ENCODE measurements at regions not wholly inside any gene's neighbourhood (a gene's known extent, or its start where the extent isn't known, plus 50 kb on each side); places are given as distances from the start of the nearest gene placed in this dataset.

DNA sequence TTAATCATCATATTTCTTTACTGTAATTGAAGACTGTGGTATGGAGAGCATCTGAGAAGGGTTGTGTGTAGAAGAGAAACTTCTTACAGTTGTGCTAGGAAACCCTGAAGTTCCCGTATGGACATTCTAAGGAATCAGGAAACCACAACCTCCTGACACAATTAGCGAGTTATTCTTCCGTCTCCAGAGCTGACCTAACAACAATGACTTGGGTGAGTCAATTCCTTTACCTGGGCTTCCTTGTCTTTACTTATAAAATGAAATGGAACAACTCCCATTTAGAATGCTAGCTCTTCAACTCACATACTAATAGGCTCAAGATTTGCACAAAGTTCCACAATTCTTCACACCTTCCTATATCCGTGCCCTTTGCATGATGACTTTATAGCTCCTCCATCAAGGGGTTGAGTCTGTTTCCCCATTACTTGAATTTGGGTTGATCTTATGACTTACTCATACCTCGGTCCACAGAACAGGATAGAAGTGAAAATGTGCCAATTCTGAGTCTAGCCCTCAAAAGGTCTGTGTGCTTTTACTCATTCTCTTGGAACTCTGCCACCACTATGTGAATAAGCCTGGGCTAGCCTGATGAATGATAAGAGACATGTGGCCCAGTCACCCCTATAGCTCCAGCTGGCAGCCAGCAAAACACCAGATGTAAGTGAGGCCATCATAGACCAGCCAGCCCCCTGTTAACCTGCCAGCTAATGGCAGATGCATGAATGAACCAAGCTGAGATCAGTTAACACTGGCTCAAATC is 459.4 kb downstream of the ETNK1 start:
- Histone ChIP-seq H3K9me3 (ENCODE audit: control insufficient read depth, insufficient read depth, low read length) (no peaks in the 10 kb centered on the region), H2BK20ac (ENCODE audit: low read depth, low read length) (no peak overlapping the region), H4K8ac (ENCODE audit: low read depth in 2 of 2, low read length in 2 of 2) (no peak overlapping the region), H3K18ac (ENCODE audit: low read depth, low read length) (no peak overlapping the region), H2BK5ac (ENCODE audit: low read depth, low read length, poor library complexity, severe bottlenecking) (no peak overlapping the region), H4K5ac (ENCODE audit: low read depth, low read length) (no peak overlapping the region), H3K27me3 (ENCODE audit: control insufficient read depth, insufficient read depth, low read length) (no peaks in the 10 kb centered on the region), H3K23ac (ENCODE audit: low read depth, low read length) (no peak overlapping the region), H2AK9ac (replicated peaks; ENCODE audit: low read depth, low read length, poor library complexity) (no peak overlapping the region), H3K79me1 (ENCODE audit: low read depth in 1 of 2, low read length in 2 of 2) (no peaks in the 10 kb centered on the region), H4K20me1 (ENCODE audit: insufficient read depth, low read length) (no peaks in the 10 kb centered on the region), H3K4me1 (ENCODE audit: control insufficient read depth, insufficient read depth, low read length) (no peaks in the 10 kb centered on the region; the same call in 1 of the 2 replicates), H3K4me3 (ENCODE audit: insufficient read depth, low read depth, low read length) (no peak overlapping the region), H2BK120ac (ENCODE audit: low read depth, low read length) (no peak overlapping the region), H3K27ac (ENCODE audit: insufficient read depth, low read length) (no peak overlapping the region), H3K14ac (replicated peaks; ENCODE audit: low read depth, low read length) (no peak overlapping the region), H4K91ac (ENCODE audit: insufficient read depth, low read depth, low read length) (no peak overlapping the region), H2BK15ac (ENCODE audit: low read depth, low read length) (no peak overlapping the region), H2AFZ (replicated peaks; ENCODE audit: low read length, poor library complexity) (no peak overlapping the region), H3K4ac (ENCODE audit: low read depth, low read length) (no peak overlapping the region), H3K36me3 (ENCODE audit: control insufficient read depth, insufficient read depth, low read length) (no peaks in the 10 kb centered on the region), H2AK5ac (ENCODE audit: low read depth, low read length) (no peak overlapping the region), H3K56ac (ENCODE audit: extremely low read depth, insufficient read depth, low read length) (no peak overlapping the region), H3K4me2 (ENCODE audit: low read depth, low read length) (no peak overlapping the region), H3K9me1 (ENCODE audit: insufficient read depth, low read length) (no peaks in the 10 kb centered on the region), H3K9ac (ENCODE audit: low read depth, low read length) (no peak overlapping the region)
- in situ Hi-C loops (cut with MboI; ENCODE audit: low sequenced_read_pairs): no loop called here
- TF ChIP-seq FOS (IDR thresholded peaks at IDR 0.05; ENCODE audit: low read depth, low read length) (0 out of 2 replicates have a peak, but pooled peaks have one; percentile 12), RFX5 (IDR thresholded peaks at IDR 0.05; ENCODE audit: low read depth, low read length) (no peak), NFE2L2 (IDR thresholded peaks at IDR 0.05; ENCODE audit: low read depth, low read length) (no peak)
- BruUV-seq (replicated peaks): no TSS peak
- dilution Hi-C loops (cut with HindIII; ENCODE audit: low sequenced_read_pairs, unreplicated experiment): no loop called here
- ATAC-seq (ENCODE audit: low read depth): peak; percentile 60
- intact Hi-C loops (cut with micrococcal nuclease): no loop called here
- POLR2A ChIA-PET (ENCODE audit: unreplicated experiment): no interaction called here
- CTCF ChIA-PET: interaction anchor here (1.3 kb wide), 1 partner anchor 58 kb away, joined by 3 read pairs; no protein-coding TSS in a partner anchor
- peak; percentile 95 for DNase-seq
- WGBS, 2 experiments (ENCODE audit: extremely low coverage in 2 of 2, insufficient read length in 1 of 2): no CpG with 5 or more reads among the region's 5 CpGs
